ENCODE measurements at regions not wholly inside any gene's neighbourhood (a gene's known extent, or its start where the extent isn't known, plus 50 kb on each side); places are given as distances from the start of the nearest gene placed in this dataset.

- H3K9ac ChIP-seq (replicated peaks in 1 of 4; ENCODE audit: extremely low read depth in 1 of 4, low read depth in 3 of 4, low read length in 3 of 4), result no peak overlapping the region
Measured at GRCh38 chr5:147956064-147956841, 49.9 kb upstream of the C5orf46 start.

More at GRCh38 chr5:147956064-147956841, 49.9 kb upstream of the C5orf46 start:
- Histone ChIP-seq H3K4me1 (replicated peaks in 1 of 4; ENCODE audit: control insufficient read depth in 3 of 4, insufficient read depth in 4 of 4, low read length in 3 of 4) (peaks cover 0 to 4% (median 0%) of the 10 kb centered on the region in 4 experiments; a peak in 1 of 7 replicates), H3K79me2 (ENCODE audit: control insufficient read depth in 1 of 2, insufficient read depth in 2 of 2, low read length in 2 of 2) (no peaks in the 10 kb centered on the region), H3K9me3 (ENCODE audit: insufficient read depth in 2 of 2, low read depth in 1 of 2, low read length in 1 of 2) (no peaks in the 10 kb centered on the region; a peak in 1 of 4 replicates), H3K27me3 (replicated peaks in 1 of 4; ENCODE audit: control insufficient read depth in 3 of 4, extremely low read depth in 1 of 4, insufficient read depth in 3 of 4, low read length in 3 of 4) (no peaks in the 10 kb centered on the region), H3K27ac (ENCODE audit: low read depth, low read length) (no peak overlapping the region), H3K18ac (ENCODE audit: extremely low read depth, low read length) (no peak overlapping the region), H3K4me3 (ENCODE audit: extremely low read depth in 1 of 4, insufficient read depth in 2 of 4, low read depth in 3 of 4, low read length in 4 of 4) (no peak overlapping the region), H4K91ac (replicated peaks; ENCODE audit: insufficient read length, low read length) (no peak overlapping the region), H3K4me2 (ENCODE audit: insufficient read depth in 1 of 2, low read depth in 2 of 2, low read length in 2 of 2) (no peak overlapping the region), H2BK20ac (ENCODE audit: low read length) (no peak overlapping the region), H2BK120ac (replicated peaks; ENCODE audit: low read depth, low read length) (no peak overlapping the region), H3K23ac (ENCODE audit: insufficient read length) (no peak overlapping the region), H2BK5ac (ENCODE audit: low read depth, low read length) (no peak overlapping the region), H4K8ac (ENCODE audit: extremely low read depth, insufficient read depth, low read length) (no peak overlapping the region), H2AFZ (ENCODE audit: low read length) (no peak overlapping the region), H3K4ac (replicated peaks; ENCODE audit: insufficient read length, low read depth, low read length) (no peak overlapping the region), H3K14ac (ENCODE audit: insufficient read length) (no peak overlapping the region), H4K20me1 (replicated peaks in 1 of 2; ENCODE audit: control insufficient read depth in 1 of 2, insufficient read depth in 2 of 2, low read length in 2 of 2) (no peaks in the 10 kb centered on the region), H3K23me2 (ENCODE audit: low read depth, low read length) (no peaks in the 10 kb centered on the region), H4K5ac (ENCODE audit: insufficient read length, low read depth, low read length) (no peak overlapping the region), H3K36me3 (ENCODE audit: control insufficient read depth in 2 of 4, insufficient read depth in 4 of 4, low read length in 3 of 4) (peaks cover 0 to 4% (median 3%) of the 10 kb centered on the region in 4 experiments; a peak in 6 of 8 replicates), H2BK15ac (ENCODE audit: low read length) (no peak overlapping the region), H3K56ac (replicated peaks; ENCODE audit: insufficient read length, low read depth, low read length) (no peak overlapping the region), H3K79me1 (ENCODE audit: low read depth, low read length) (peaks cover 2% of the 10 kb centered on the region; the same call in 1 of the 2 replicates), H2BK12ac (ENCODE audit: low read depth, low read length) (no peak overlapping the region), H2AK5ac (ENCODE audit: low read depth, low read length) (no peak overlapping the region)
- 80% methylated on average over 1 of the region's 1 CpG; no CpG with 5 or more reads in 1 of the 2 experiments for WGBS, 2 experiments (ENCODE audit: extremely low coverage in 1 of 2, insufficient coverage in 1 of 2, insufficient read length in 1 of 2, insufficient replicate concordance in 2 of 2, low coverage in 1 of 2, low lambda C conversion rate in 2 of 2, missing lambda C conversion rate in 1 of 2)
- ChIA-PET POLR2A (ENCODE audit: partially characterized antibody) (interaction anchor here (1.0 to 2.3 kb wide), 4 partner anchors 8 to 96 kb away, joined by 3 to 8 read pairs (median 4); no protein-coding TSS in a partner anchor), CTCF (ENCODE audit: partially characterized antibody) (interaction anchor here (0.8 to 2.2 kb wide), 5 partner anchors 21 to 442 kb away, joined by 3 to 8 read pairs (median 3); no protein-coding TSS in a partner anchor)
- DNase-seq (ENCODE audit: low read depth in 1 of 2, low spot score in 2 of 2), result no peak
- FAIRE-seq, result no peak
- TF ChIP-seq BACH1 (IDR thresholded peaks at IDR 0.05; ENCODE audit: low read length) (peak; percentile 44; the same call in 1 of the 2 replicates), EGR1 (IDR thresholded peaks at IDR 0.05; ENCODE audit: borderline replicate concordance, low read depth, low read length) (no peak), BRCA1 (IDR thresholded peaks at IDR 0.05; ENCODE audit: low read depth, low read length) (no peak), HDAC2 (IDR thresholded peaks at IDR 0.05; ENCODE audit: borderline replicate concordance in 1 of 2, low read depth in 2 of 2, low read length in 2 of 2) (no peak), TEAD4 (IDR thresholded peaks at IDR 0.05; ENCODE audit: low read depth, low read length) (no peak), SIX5 (IDR thresholded peaks at IDR 0.05; ENCODE audit: low read depth, low read length) (no peak), RNF2 (IDR thresholded peaks at IDR 0.05; ENCODE audit: borderline replicate concordance, low read depth, low read length, missing control alignments, poor library complexity, severe bottlenecking) (no peak), SIRT6 (IDR thresholded peaks at IDR 0.05; ENCODE audit: low read length) (no peak), HDAC6 (IDR thresholded peaks at IDR 0.05; ENCODE audit: low read depth, low read length) (no peak)

Measured in H1 (cell line).